ENCODE measurements at regions not wholly inside any gene's neighbourhood (a gene's known extent, or its start where the extent isn't known, plus 50 kb on each side); places are given as distances from the start of the nearest gene placed in this dataset.
"Not testable (repeated sequence)": the region's sequence is repeated elsewhere in the genome, so short reads cannot be mapped to it uniquely, and the experiment has no call there.

- FAIRE-seq: no peak
- no peak for DNase-seq (ENCODE audit: low spot score in 2 of 2)
Measured at GRCh38 chr14:104230946-104231345, 92.6 kb downstream of the KIF26A start.

DNA sequence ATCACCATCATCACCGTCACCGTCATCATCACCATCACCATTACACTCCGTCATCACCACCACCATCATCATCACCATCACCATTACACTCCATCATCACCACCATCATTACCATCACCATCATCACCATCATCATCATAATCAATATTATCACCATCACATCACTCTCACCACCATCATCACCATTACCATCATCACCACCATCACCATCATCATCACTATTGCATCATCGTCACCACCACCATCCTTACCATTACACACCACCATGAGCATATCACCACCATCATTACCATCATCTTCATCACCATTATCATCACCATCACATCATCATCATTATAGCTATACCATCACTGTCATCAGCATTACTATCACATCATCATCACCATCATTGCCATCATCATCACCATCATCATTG, 93.7 kb downstream of the KIF26A start:
- no peak for FAIRE-seq
- no peak for DNase-seq (ENCODE audit: low spot score in 2 of 2)

- FAIRE-seq; DNase-seq (ENCODE audit: low spot score in 2 of 2): not testable (repeated sequence)
Measured at GRCh38 chr14:104234007-104234786, 95.8 kb downstream of the KIF26A start.

DNA sequence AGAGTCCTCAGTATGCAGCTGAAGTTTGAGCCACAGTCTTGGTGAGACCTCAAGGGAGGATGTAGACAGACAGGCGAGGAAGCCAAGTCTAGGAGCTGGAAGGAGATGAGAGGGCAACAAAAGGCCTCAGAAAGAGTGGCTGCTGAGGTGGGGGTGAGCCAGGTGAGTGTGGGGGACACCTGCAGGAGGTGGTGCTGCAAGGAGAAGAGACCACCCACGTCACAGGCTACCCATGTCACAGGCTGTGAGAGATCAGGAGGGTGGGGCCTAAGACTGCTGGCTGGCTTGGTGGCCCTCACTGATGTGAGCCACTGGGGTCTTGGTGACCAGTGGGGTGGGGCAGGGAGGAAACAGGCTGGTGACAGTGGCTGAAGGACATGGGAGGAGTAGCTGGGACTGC, 97.3 kb downstream of the KIF26A start:
- FAIRE-seq (no peak), DNase-seq (ENCODE audit: low spot score in 2 of 2) (no peak)

GRCh38 chr14:104237651-104238423, 99.5 kb downstream of the KIF26A start:
- no peak for DNase-seq (ENCODE audit: low spot score in 2 of 2)

DNA sequence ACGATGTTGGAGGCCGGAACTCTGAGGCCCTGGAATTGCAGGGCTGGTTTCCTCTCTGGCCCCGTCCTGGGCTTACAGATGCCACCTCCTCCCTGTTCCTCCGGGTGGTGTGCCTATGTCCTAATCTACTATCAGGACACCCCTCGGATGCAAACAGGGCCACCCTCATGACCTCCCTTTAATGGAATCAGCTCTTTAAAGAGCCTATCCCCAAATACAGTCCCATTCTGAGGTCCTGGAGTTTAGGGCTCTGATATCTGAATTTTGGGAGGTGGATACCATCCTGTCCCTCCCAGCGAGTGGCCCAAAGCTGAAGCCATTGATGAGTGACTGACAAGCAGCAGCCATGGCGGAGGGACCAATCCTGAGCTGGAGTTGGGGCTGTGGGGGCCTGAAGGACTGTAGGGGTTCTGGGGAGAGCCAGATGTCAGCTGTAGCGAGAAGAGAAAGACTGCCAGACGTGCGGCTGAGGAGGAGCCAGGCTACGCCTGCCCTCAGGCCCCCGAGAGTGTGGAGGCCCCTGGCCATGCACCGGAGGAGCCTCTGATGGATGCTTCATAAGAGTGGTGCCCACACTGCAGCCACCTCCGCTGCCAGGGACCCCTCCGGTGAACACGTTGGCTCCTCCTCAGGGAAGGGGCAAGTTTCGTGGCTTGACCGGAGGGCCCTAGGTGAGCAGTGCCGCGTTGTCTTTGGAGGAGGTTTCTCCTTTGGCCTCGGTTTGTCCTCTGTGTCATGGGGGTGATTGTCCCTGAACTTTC, 100.2 kb downstream of the KIF26A start:
- no peak for FAIRE-seq

More at GRCh38 chr14:104237651-104238423, 99.5 kb downstream of the KIF26A start:
- no peak for FAIRE-seq

DNA sequence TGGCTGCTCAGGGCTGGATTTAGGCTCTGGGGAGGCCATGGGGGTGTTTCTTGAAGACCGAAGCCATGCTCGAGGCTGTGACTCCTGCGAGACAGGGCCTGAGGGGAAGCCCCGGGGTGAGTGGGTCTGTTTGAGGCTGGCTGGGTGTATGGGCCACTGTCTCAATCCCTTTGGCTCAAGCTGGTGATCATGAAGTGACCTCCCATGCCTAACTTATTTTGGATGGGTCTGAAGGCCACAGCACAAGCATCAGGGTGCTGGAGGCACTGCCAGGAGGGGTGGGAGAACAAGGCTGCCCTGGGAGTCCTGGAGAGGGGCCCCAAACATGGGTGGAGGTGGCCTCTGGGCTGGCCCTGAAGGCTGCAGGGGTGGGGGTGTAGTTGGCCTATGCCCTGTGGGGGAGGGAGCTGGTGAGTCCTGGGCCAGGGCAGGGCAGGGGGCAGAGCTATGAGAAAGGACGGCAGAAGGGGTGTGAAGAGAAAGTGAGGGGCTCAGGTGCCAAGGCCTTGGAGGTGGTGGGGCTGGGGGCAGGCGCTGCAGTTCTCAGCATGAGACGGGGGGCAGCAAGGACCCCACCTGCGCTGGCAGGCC, 100.9 kb downstream of the KIF26A start:
- FAIRE-seq: no peak
- DNase-seq (ENCODE audit: low spot score in 2 of 2): no peak

More for the DNA sequence above, 100.2 kb downstream of the KIF26A start:
- DNase-seq (ENCODE audit: low spot score in 2 of 2): no peak

GRCh38 chr14:104239861-104240301, 101.5 kb downstream of the KIF26A start:
- FAIRE-seq (no peak), DNase-seq (ENCODE audit: low spot score in 2 of 2) (no peak)

GRCh38 chr14:104240434-104241157, 102.2 kb downstream of the KIF26A start:
- FAIRE-seq (no peak), DNase-seq (ENCODE audit: low spot score in 2 of 2) (no peak)

- no peak for FAIRE-seq
- no peak for DNase-seq (ENCODE audit: low spot score in 2 of 2)
Measured at GRCh38 chr14:104243200-104243599, 104.8 kb downstream of the KIF26A start.

DNA sequence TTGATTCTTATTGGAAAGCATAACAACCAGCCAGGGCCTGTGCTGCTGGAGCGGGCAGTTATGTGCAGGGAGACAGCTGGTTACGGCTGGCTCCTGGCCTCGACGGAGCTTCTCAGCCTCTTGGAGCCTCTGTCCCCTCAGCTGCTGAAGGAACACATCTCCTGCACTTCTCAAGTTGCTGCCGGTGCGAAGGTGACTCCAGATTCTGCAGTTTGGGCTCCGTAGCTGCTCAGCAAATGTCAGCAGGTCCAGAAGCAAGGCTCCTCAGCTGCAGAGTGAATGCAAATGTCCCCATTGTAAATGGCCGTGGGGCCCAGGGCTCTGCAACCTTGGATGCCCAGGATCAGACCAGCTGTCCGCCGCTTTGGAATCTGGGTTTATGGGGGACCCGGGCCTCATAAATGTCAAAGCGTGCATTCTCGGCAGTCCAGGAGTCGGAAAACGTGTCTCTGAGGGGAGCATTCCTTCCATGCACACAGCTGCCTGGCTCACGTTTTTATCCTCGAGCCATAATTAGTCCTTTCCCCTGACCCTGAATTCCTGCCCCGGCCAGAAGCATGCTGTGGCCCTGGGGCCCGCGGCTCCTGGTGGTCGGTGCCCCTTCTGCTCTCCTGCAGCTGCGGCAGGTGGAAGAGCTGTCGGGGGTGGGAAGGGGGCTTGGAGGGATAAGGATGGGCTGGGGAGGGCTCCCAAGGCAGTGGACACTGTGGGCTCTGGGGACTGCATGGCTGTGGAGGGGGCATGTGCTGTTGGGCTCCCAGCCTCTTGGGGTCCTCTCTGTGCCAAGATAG, 106.0 kb downstream of the KIF26A start:
- no peak for FAIRE-seq
- DNase-seq (ENCODE audit: low spot score in 2 of 2): no peak

DNA sequence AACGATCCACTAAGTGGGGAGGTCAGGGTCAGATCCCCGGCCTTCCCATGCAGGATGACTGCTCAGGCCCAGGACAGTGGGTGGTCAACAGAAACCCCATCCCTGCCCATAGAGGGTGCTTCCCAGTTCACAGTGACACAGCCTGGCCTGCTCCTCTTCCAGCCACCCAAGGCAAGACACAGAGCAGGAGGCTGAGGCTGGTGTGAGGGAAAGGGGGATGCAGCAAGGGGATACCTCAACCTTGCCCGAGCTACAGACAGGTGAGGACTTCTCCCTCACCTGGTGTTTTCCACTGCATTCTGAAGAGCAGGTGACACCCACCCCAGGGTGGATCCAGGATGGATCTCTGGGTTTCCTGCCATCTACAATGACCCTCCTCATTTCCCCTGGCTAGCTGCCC, 106.7 kb downstream of the KIF26A start:
- no peak for DNase-seq (ENCODE audit: low spot score in 2 of 2)
- no peak for FAIRE-seq

DNA sequence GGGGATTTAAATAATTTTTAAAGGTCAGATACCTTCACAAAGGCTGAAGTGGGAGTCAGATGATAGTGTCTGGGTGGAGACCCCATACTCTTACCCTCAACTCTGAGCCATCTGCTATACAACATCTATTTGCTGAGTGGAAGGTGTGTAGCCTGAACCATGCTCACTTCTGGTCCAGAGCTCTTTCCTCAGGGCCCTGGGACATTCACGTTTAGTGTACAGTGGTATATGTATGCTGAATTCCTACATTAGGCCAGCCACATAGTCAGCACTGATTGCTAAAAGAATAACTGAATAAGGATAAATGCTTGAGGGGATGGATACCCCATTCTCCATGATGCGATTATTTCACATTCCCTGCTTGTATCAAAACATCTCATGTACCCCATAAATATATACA, 107.3 kb downstream of the KIF26A start:
- no peak for DNase-seq (ENCODE audit: low spot score in 2 of 2)
- FAIRE-seq: no peak

DNA sequence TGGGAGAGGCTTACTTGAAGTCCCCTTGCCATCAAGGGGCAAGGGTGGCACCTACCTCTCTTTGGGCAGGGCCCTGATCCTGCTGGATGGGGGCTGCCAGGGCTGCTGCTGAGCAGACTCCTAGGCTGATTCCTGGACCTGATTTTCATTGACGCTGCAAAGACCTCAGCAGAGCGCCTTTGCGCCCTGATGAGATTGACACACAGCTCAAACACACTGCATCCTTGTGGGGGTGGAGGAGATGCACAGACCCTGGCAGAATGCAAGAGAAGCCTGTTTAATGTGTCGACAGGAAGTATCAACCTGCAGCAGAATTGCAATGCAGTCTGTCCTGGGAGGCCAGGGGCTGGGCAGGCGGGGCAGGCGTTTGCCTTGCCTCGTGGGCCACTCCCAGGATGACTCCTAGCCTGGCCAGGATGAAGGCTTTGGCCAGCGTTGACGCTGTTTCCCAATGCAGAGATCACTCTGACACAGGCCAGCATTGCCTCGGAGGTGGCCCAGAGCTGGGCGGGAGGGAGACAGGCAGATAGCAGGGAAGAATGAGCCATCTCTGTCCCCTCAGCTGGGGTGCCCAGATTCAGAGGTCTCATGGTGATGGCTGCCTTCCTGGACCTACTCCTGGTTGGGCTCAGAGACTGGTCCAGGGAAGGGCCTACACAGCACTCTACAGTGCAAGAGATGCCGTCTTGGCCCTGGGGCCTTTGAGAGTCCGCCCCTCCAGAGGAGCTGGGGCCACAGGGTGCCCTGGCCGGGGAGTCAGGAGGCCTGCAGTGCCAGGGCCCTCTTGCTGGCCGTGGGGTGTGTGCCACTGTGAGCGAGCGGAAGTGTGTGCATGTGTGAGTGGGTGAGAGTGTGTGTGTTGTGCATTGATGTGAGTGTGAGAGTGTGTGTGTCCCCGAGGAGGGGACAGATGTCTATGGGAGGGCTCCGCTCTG, 108.3 kb downstream of the KIF26A start:
- FAIRE-seq (no peak), DNase-seq (ENCODE audit: low spot score in 2 of 2) (no peak)

GRCh38 chr14:104247336-104248202, 109.2 kb downstream of the KIF26A start:
- FAIRE-seq (no peak), DNase-seq (ENCODE audit: low spot score in 2 of 2) (no peak)

- FAIRE-seq (no peak), DNase-seq (ENCODE audit: low spot score in 2 of 2) (no peak)
Measured at GRCh38 chr14:104248203-104249055, 110.0 kb downstream of the KIF26A start.

Data from frontal cortex (tissue), 3 donors.